Heart right ventricle (tissue), 16 donors: ENCODE measurements at regions not wholly inside any gene's neighbourhood (a gene's known extent, or its start where the extent isn't known, plus 50 kb on each side); places are given as distances from the start of the nearest gene placed in this dataset.

Experiments
- ATAC-seq, 8 donors: fragments of 200-7000 bp; cut with Tn5 transposase; one replicate each; pipeline ENCODE4 v1.9.1; 2020; ENCODE audit warnings: mild to moderate bottlenecking in 8 of 8, moderate library complexity in 8 of 8, moderate number of reproducible peaks in 1 of 8
- DNase-seq, 2 donors: peaks; one replicate each; pipeline ENCODE4 v3.0.0-alpha.2; 2020
- H3K27ac ChIP-seq, 10 donors: fragments of 200-600 bp; sonication (generic) in 2 of 10; one replicate each; pipeline versions ENCODE4 v1.5.0 to v1.8.0; 2020 to 2022; ENCODE audit warnings: mild to moderate bottlenecking in 3 of 10
- H3K27me3 ChIP-seq, 7 donors: fragments of 200-600 bp; one replicate each; pipeline ENCODE4 v1.8.0; 2021 to 2022; ENCODE audit warnings: mild to moderate bottlenecking in 2 of 7
- H3K36me3 ChIP-seq, 9 donors: fragments of 200-600 bp; sonication (generic) in 1 of 9; one replicate each; pipeline versions ENCODE4 v1.5.0 to v1.8.0; 2020 to 2022; ENCODE audit warnings: mild to moderate bottlenecking in 2 of 9
- H3K4me1 ChIP-seq, 9 donors: fragments of 200-600 bp; sonication (generic) in 1 of 9; one replicate each; pipeline versions ENCODE4 v1.5.0 to v1.8.0; 2020 to 2022; ENCODE audit warnings: mild to moderate bottlenecking in 4 of 9
- H3K4me3 ChIP-seq, 10 donors: fragments of 200-600 bp; sonication (generic) in 2 of 10; one replicate each; pipeline versions ENCODE4 v1.5.0 to v1.8.0; 2020 to 2022; ENCODE audit warnings: mild to moderate bottlenecking in 7 of 10, moderate library complexity in 2 of 10
- H3K9me3 ChIP-seq, 11 donors: fragments of 200-600 bp in 10 of 11; sonication (generic) in 2 of 11; one replicate each; pipeline versions ENCODE4 v1.5.0 to v1.8.0; 2013 to 2022; ENCODE audit warnings: mild to moderate bottlenecking in 2 of 11, control low read depth in 1 of 11, moderate library complexity in 1 of 11
- WGBS, 2 donors: extraction: QIAGEN DNeasy Blood & Tissue Kit; methylation state at CpG; one replicate each; pipeline ENCODE4 v1.1.7; 2013; ENCODE audit warnings: inconsistent platforms in 1 of 2; 5-methylcytosine and 5-hydroxymethylcytosine counted together
- intact Hi-C, 10 donors: fragments of 100-400 bp; cut with DNase I; formaldehyde crosslinking; loops; one replicate each; pipeline versions ENCODE4 v1.11.1 to v1.14.2; 2022
- TF ChIP-seq, protein P1 (sequence below), 9 donors: fragments of 200-600 bp; sonication (generic) in 2 of 9; IDR thresholded peaks; one replicate each; pipeline versions ENCODE4 v1.5.0 to v1.8.0; 2021 to 2022; ENCODE audit warnings: antibody characterized with exemption in 9 of 9, mild to moderate bottlenecking in 5 of 9, moderate library complexity in 1 of 9
- donor health status: Arrhythmogenic right ventricular cardiomyopathy.
- donor health status: ischemic (EF 13 %, LVEDD 7.1; RV severe dilation, severe dysfunction).
- donor health status: healthy with polysubstance abuse.
- donor health status: DM: no; HTN: yes; CAD: no.
- donor health status: DM: no; HTN: no; CAD: no.
- donor health status: ischemic (EF 25% LVEDD 6.9; RV normal size, moderate dysfunction).
- donor health status: ischemic (EF 25% LVEDD 5.7; RV mildly dilated, moderate dysfunction).
- donor health status: healthy.
- donor health status: DM: yes; HTN: yes; CAD: no.
- donor health status: Ischemic cardiomyopathy.
- donor health status: ischemic (EF 35%, LVEDD 5.7; RV mildly dilated, moderate dysfunction).
- donor health status: nonischemic (EF 11% LVEDD 7.7; RV severe dilation, severe dysfunction).
- donor health status: DM: yes; HTN: yes; CAD: no.
- donor health status: PGD.
- donor health status: ischemic (EF 29% LVEDD 5.4; RV normal size, mild dysfunction).
- donor health status: nonischemic (EF 23%, LVEDD 6.1; RV moderate dilation, normal function).

GRCh38 chr19:7418596-7418995, 69.9 kb downstream of the ARHGEF18 start:
- ATAC-seq (no peak), DNase-seq (no peak)
- Histone ChIP-seq H3K27ac (no peak overlapping the region), H3K27me3 (no peaks in the 10 kb centered on the region), H3K36me3 (peaks cover 0 to 34% (median 5%) of the 10 kb centered on the region in 9 donors), H3K4me3 (no peak overlapping the region), H3K4me1 (peaks cover 0 to 2% (median 0%) of the 10 kb centered on the region in 9 donors), H3K9me3 (no peaks in the 10 kb centered on the region)
- TF ChIP-seq, protein P1, sequence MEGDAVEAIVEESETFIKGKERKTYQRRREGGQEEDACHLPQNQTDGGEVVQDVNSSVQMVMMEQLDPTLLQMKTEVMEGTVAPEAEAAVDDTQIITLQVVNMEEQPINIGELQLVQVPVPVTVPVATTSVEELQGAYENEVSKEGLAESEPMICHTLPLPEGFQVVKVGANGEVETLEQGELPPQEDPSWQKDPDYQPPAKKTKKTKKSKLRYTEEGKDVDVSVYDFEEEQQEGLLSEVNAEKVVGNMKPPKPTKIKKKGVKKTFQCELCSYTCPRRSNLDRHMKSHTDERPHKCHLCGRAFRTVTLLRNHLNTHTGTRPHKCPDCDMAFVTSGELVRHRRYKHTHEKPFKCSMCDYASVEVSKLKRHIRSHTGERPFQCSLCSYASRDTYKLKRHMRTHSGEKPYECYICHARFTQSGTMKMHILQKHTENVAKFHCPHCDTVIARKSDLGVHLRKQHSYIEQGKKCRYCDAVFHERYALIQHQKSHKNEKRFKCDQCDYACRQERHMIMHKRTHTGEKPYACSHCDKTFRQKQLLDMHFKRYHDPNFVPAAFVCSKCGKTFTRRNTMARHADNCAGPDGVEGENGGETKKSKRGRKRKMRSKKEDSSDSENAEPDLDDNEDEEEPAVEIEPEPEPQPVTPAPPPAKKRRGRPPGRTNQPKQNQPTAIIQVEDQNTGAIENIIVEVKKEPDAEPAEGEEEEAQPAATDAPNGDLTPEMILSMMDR (IDR thresholded peaks at IDR 0.05), result no peak
- WGBS, 2 donors, result 88% methylated on average over 9 of the region's 9 CpGs
- intact Hi-C loops, result no loop called here

DNA sequence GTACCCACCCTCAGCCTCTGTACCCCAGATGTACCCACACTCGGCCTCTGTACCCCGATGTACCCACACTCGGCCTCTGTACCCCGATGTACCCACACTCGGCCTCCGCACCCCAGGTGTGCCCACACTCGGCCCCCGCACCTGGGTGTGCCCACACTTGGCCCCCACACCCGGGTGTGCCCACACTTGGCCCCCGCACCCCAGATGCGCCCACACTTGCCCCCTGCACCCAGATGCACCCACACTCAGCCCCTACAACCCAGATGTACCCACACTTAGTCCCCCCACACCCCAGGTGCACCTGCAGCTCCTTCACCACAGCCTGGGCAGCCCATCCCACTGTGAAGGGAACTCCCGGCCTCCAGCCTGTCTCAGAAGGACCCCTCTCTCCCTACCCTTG, 69.7 kb downstream of the PEX11G start:
- no peaks in the 10 kb centered on the region for H3K9me3 ChIP-seq
- TF ChIP-seq, protein P1 (IDR thresholded peaks at IDR 0.05), result no peak
- peaks cover 0 to 39% (median 5%) of the 10 kb centered on the region in 9 donors for H3K36me3 ChIP-seq
- intact Hi-C loops, result no loop called here
- H3K4me1 ChIP-seq, result peaks cover 0 to 2% (median 0%) of the 10 kb centered on the region in 9 donors
- peak in 1 of 8 donors; percentile 33 for ATAC-seq
- H3K27me3 ChIP-seq, result no peaks in the 10 kb centered on the region
- no peak overlapping the region for H3K4me3 ChIP-seq
- no peak overlapping the region for H3K27ac ChIP-seq
- no peak for DNase-seq
- 95 to 98% methylated on average over 12 of the region's 12 CpGs for WGBS, 2 donors

- DNase-seq, result no peak
- intact Hi-C loops, result no loop called here
- Histone ChIP-seq H3K9me3 (no peaks in the 10 kb centered on the region), H3K4me3 (no peak overlapping the region), H3K4me1 (peaks cover 0 to 2% (median 0%) of the 10 kb centered on the region in 9 donors), H3K27me3 (no peaks in the 10 kb centered on the region), H3K27ac (no peak overlapping the region), H3K36me3 (peaks cover 0 to 47% (median 5%) of the 10 kb centered on the region in 9 donors)
- TF ChIP-seq, protein P1 (IDR thresholded peaks at IDR 0.05), result no peak
- ATAC-seq, result no peak
- WGBS, 2 donors, result 96 to 97% methylated on average over 10 of the region's 10 CpGs
These were observed 68.9 kb downstream of the PEX11G start for GRCh38 chr19:7419777-7420439.

GRCh38 chr19:7421941-7422744, 66.7 kb downstream of the PEX11G start:
- no peak for ATAC-seq
- no peak overlapping the region for H3K27ac ChIP-seq
- H3K4me1 ChIP-seq, result peaks cover 0 to 3% (median 0%) of the 10 kb centered on the region in 9 donors
- no peaks in the 10 kb centered on the region for H3K27me3 ChIP-seq
- H3K36me3 ChIP-seq, result peaks cover 0 to 49% (median 5%) of the 10 kb centered on the region in 9 donors
- H3K9me3 ChIP-seq, result no peaks in the 10 kb centered on the region
- intact Hi-C loops, result no loop called here
- TF ChIP-seq, protein P1 (IDR thresholded peaks at IDR 0.05), result no peak
- no peak overlapping the region for H3K4me3 ChIP-seq
- WGBS, 2 donors, result 89 to 95% methylated on average over 17 of the region's 17 CpGs
- no peak for DNase-seq
